ENCODE measurements at regions not wholly inside any gene's neighbourhood (a gene's known extent, or its start where the extent isn't known, plus 50 kb on each side); places are given as distances from the start of the nearest gene placed in this dataset.

DNA sequence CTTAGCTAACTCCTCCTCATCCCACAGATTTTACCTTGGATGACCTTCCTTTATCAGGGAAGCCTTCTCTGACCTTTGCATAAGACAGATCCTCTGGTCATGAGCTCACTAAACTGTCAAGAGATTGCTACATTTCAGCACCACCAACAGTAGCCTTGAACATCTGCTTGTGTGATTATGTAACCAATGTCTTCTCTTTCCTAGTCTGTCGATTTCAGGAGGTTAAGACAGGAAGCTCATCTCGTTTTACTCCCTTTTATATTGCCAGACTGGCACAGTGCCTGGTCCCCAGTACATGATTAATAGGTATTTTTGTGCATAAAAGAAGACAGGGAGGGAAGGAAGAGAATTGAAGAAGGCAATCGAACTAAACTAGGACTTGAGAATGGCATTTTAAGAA, 1697.7 kb downstream of the EFNB2 start:
- Histone ChIP-seq H3K27me3 (ENCODE audit: control insufficient read depth, insufficient read depth, low read length) (no peaks in the 10 kb centered on the region), H3K4me1 (ENCODE audit: control insufficient read depth, insufficient read depth, low read length) (no peaks in the 10 kb centered on the region), H3K27ac (ENCODE audit: low read length) (no peak overlapping the region), H3K36me3 (ENCODE audit: control insufficient read depth, insufficient read depth, low read length) (no peaks in the 10 kb centered on the region), H3K4me3 (ENCODE audit: low read length) (no peak overlapping the region), H3K9me3 (ENCODE audit: control insufficient read depth, insufficient read depth, low read length) (no peaks in the 10 kb centered on the region)
- WGBS (ENCODE audit: insufficient coverage, insufficient read length): no CpG with 5 or more reads among the region's 3 CpGs
- no peak for DNase-seq (ENCODE audit: low read depth, low spot score)

DNA sequence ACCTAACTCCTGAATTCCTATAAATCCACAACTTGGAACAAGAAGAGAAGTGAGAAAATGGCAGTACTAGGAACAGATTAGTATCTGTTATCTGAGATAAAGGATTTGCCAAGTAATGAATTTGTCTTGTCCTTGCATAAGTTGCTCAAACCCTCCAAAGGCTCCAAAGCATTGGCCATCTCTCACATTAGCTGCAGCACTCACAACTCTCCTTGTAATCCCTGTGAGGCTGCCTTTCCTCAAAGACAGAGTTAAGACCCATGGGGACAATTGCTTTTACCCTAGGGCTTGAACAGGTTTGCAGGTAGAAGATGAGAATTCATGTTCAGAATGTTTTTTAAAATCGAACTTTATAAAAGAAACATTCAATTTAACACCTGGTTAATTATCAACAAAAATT, 1702.2 kb downstream of the EFNB2 start:
- Histone ChIP-seq H3K9me3 (ENCODE audit: control insufficient read depth, insufficient read depth, low read length) (no peaks in the 10 kb centered on the region), H3K27me3 (ENCODE audit: control insufficient read depth, insufficient read depth, low read length) (no peaks in the 10 kb centered on the region), H3K27ac (ENCODE audit: low read length) (no peak overlapping the region), H3K4me1 (ENCODE audit: control insufficient read depth, insufficient read depth, low read length) (no peaks in the 10 kb centered on the region), H3K36me3 (ENCODE audit: control insufficient read depth, insufficient read depth, low read length) (no peaks in the 10 kb centered on the region), H3K4me3 (ENCODE audit: low read length) (no peak overlapping the region)
- DNase-seq (ENCODE audit: low read depth, low spot score): no peak
- no CpG with 5 or more reads among the region's 1 CpG for WGBS (ENCODE audit: insufficient coverage, insufficient read length)

DNA sequence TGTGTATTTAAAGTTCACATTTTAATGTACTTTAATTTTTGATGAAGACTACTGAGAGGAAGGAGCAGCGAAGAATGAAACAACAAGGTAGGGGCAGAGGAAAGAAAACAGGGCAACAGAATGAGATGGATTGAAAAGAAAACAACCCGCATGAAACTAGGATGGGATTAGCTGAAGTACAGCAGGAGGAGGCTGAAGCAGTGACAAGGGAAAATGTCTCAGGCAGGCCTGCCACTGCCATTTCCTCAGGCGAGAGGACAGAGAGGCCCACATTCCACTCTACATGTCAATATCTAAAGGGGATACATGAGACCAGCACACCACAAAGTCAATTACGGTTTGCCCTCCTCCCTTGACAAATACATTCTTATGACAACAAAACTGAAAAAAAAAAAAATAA, 1703.2 kb downstream of the EFNB2 start:
- H3K27me3 ChIP-seq (ENCODE audit: control insufficient read depth, insufficient read depth, low read length): no peaks in the 10 kb centered on the region
- H3K4me3 ChIP-seq (ENCODE audit: low read length): no peak overlapping the region
- no peak for DNase-seq (ENCODE audit: low read depth, low spot score)
- no CpG with 5 or more reads among the region's 4 CpGs for WGBS (ENCODE audit: insufficient coverage, insufficient read length)
- H3K9me3 ChIP-seq (ENCODE audit: control insufficient read depth, insufficient read depth, low read length): no peaks in the 10 kb centered on the region
- H3K36me3 ChIP-seq (ENCODE audit: control insufficient read depth, insufficient read depth, low read length): no peaks in the 10 kb centered on the region
- no peak overlapping the region for H3K27ac ChIP-seq (ENCODE audit: low read length)
- no peaks in the 10 kb centered on the region for H3K4me1 ChIP-seq (ENCODE audit: control insufficient read depth, insufficient read depth, low read length)

DNA sequence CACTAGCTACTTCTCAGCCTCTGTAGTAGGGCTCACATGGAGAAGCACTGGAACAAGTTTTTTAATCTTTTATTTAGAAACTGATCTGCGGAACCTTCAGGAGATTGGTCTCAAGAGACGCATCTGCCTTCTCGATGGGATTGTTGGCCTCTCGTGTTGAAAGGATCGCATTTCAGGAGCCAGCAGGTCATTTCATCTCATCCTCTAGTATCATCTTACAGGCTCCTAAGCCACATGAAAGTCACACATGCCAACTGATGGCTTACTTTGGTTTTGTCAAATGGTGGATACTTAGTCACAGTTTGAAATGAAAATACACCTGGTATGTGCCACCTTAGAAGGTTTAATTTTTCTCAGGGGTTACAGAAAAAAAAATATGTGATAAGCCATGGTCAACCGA, 1703.6 kb downstream of the EFNB2 start:
- Histone ChIP-seq H3K36me3 (ENCODE audit: control insufficient read depth, insufficient read depth, low read length) (no peaks in the 10 kb centered on the region), H3K4me1 (ENCODE audit: control insufficient read depth, insufficient read depth, low read length) (no peaks in the 10 kb centered on the region), H3K9me3 (ENCODE audit: control insufficient read depth, insufficient read depth, low read length) (no peaks in the 10 kb centered on the region), H3K27me3 (ENCODE audit: control insufficient read depth, insufficient read depth, low read length) (no peaks in the 10 kb centered on the region), H3K27ac (ENCODE audit: low read length) (no peak overlapping the region), H3K4me3 (ENCODE audit: low read length) (no peak overlapping the region)
- DNase-seq (ENCODE audit: low read depth, low spot score): no peak
- WGBS (ENCODE audit: insufficient coverage, insufficient read length): no CpG with 5 or more reads among the region's 6 CpGs

DNA sequence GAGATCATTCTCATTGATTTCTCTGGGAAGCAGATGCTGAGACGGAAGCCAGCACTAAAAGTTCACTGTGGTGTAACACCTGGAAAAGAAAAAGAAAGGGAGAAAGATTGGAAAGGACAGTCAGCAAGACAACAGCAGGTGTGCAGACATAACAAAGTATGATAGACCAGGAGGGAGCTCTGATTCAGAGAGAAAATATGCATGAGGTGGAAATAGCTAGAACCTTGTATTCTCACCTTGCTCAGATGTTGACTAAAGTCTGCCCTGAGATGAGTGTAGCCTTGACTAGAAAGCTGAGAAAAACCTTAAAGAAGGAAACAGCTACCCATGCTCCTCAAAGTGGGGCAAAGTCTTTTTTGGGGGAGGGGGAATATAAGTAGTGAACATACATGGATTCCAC, 1711.8 kb downstream of the EFNB2 start:
- Histone ChIP-seq H3K27ac (ENCODE audit: low read length) (no peak overlapping the region), H3K4me3 (ENCODE audit: low read length) (no peak overlapping the region), H3K9me3 (ENCODE audit: control insufficient read depth, insufficient read depth, low read length) (no peaks in the 10 kb centered on the region), H3K27me3 (ENCODE audit: control insufficient read depth, insufficient read depth, low read length) (no peaks in the 10 kb centered on the region), H3K36me3 (ENCODE audit: control insufficient read depth, insufficient read depth, low read length) (no peaks in the 10 kb centered on the region), H3K4me1 (ENCODE audit: control insufficient read depth, insufficient read depth, low read length) (no peaks in the 10 kb centered on the region)
- no peak for DNase-seq (ENCODE audit: low read depth, low spot score)
- WGBS (ENCODE audit: insufficient coverage, insufficient read length): no CpG with 5 or more reads among the region's 1 CpG

DNA sequence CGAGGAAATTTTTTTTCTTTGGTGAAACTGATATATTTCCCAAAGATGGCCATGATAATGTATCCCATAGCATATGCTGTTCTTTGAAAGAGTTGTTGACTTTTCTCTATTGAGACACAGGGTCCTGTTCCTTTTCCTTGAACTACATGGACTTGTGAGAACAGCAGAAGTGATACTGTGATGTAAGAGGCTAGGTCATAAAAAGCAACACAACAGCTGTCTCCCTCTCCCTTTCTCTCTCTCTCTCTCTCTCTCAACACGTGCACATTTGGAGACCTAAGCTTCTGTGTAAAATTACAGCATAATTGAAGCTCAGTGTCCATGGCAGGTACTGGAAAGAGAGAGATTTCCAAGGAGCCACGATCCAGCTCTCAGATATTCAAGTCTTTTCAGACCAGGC, 1712.4 kb downstream of the EFNB2 start:
- no peaks in the 10 kb centered on the region for H3K4me1 ChIP-seq (ENCODE audit: control insufficient read depth, insufficient read depth, low read length)
- H3K9me3 ChIP-seq (ENCODE audit: control insufficient read depth, insufficient read depth, low read length): no peaks in the 10 kb centered on the region
- WGBS (ENCODE audit: insufficient coverage, insufficient read length): no CpG with 5 or more reads among the region's 3 CpGs
- no peak overlapping the region for H3K27ac ChIP-seq (ENCODE audit: low read length)
- no peak overlapping the region for H3K4me3 ChIP-seq (ENCODE audit: low read length)
- no peak for DNase-seq (ENCODE audit: low read depth, low spot score)
- no peaks in the 10 kb centered on the region for H3K27me3 ChIP-seq (ENCODE audit: control insufficient read depth, insufficient read depth, low read length)
- no peaks in the 10 kb centered on the region for H3K36me3 ChIP-seq (ENCODE audit: control insufficient read depth, insufficient read depth, low read length)

DNA sequence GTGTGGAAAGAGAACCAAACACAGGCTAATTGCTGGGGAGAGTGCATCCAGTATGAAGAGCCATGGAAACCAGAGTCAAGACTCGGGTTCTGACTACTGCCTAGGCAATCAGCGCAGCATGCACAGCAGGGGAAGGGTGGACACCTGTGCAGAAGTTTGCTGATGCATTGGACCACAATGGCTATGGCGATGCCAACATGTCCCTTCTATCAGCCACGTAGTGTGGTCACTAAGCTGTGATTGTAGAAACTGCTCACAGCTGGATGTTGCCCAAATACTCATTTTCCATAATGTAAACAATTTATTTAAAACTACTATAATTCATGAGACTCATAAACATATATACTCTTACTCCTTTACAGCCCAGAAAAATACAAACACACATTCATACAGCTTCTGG, 1718.2 kb downstream of the EFNB2 start:
- no peak overlapping the region for H3K4me3 ChIP-seq (ENCODE audit: low read length)
- H3K27me3 ChIP-seq (ENCODE audit: control insufficient read depth, insufficient read depth, low read length): no peaks in the 10 kb centered on the region
- H3K36me3 ChIP-seq (ENCODE audit: control insufficient read depth, insufficient read depth, low read length): no peaks in the 10 kb centered on the region
- H3K4me1 ChIP-seq (ENCODE audit: control insufficient read depth, insufficient read depth, low read length): no peaks in the 10 kb centered on the region
- no CpG with 5 or more reads among the region's 4 CpGs for WGBS (ENCODE audit: insufficient coverage, insufficient read length)
- no peaks in the 10 kb centered on the region for H3K9me3 ChIP-seq (ENCODE audit: control insufficient read depth, insufficient read depth, low read length)
- no peak overlapping the region for H3K27ac ChIP-seq (ENCODE audit: low read length)
- no peak for DNase-seq (ENCODE audit: low read depth, low spot score)

DNA sequence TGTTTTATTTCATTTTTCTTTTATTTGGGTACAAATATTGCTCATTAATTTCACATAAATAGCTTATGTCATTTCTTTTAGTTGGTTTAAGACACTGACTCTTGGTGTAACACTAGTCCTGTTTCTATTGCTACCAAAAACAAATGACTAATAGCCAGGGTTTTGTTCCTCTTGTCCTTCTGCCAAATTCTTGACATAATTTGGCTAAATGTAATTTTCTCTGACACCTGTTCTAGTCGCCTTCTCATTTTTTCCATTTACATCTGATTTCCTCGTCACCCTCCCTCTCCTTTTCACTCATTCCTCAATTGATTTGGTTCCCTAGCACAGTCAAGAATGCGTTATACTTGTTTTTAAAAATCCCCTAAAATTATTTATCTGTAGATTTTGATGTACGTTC, 1718.7 kb downstream of the EFNB2 start:
- Histone ChIP-seq H3K4me3 (ENCODE audit: low read length) (no peak overlapping the region), H3K27ac (ENCODE audit: low read length) (no peak overlapping the region), H3K9me3 (ENCODE audit: control insufficient read depth, insufficient read depth, low read length) (no peaks in the 10 kb centered on the region), H3K27me3 (ENCODE audit: control insufficient read depth, insufficient read depth, low read length) (no peaks in the 10 kb centered on the region), H3K4me1 (ENCODE audit: control insufficient read depth, insufficient read depth, low read length) (no peaks in the 10 kb centered on the region), H3K36me3 (ENCODE audit: control insufficient read depth, insufficient read depth, low read length) (no peaks in the 10 kb centered on the region)
- no peak for DNase-seq (ENCODE audit: low read depth, low spot score)
- WGBS (ENCODE audit: insufficient coverage, insufficient read length): no CpG with 5 or more reads among the region's 4 CpGs

DNA sequence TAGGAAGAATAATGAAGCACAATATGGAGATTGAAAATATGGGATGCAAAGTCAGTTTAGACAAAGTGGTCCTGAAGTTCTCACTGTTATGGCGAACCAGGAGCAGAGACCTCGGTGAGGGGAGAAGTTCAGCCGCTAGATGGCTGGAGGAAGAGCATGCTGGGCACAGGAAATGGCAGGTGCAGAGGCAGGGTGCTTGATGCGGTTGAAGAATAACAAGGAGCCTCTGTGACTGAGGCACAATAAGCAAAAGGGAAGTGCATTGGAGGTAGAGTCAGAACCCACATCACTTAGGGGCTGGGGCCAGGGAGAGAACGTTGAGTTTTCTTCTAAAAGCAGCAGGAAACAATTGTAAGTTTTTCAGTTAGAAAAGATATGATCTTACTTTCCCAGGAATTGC, 1725.2 kb downstream of the EFNB2 start:
- no peak overlapping the region for H3K27ac ChIP-seq (ENCODE audit: low read length)
- H3K9me3 ChIP-seq (ENCODE audit: control insufficient read depth, insufficient read depth, low read length): no peaks in the 10 kb centered on the region
- H3K27me3 ChIP-seq (ENCODE audit: control insufficient read depth, insufficient read depth, low read length): no peaks in the 10 kb centered on the region
- no peak overlapping the region for H3K4me3 ChIP-seq (ENCODE audit: low read length)
- H3K4me1 ChIP-seq (ENCODE audit: control insufficient read depth, insufficient read depth, low read length): peaks cover 1% of the 10 kb centered on the region
- WGBS (ENCODE audit: insufficient coverage, insufficient read length): no CpG with 5 or more reads among the region's 5 CpGs
- H3K36me3 ChIP-seq (ENCODE audit: control insufficient read depth, insufficient read depth, low read length): no peaks in the 10 kb centered on the region
- no peak for DNase-seq (ENCODE audit: low read depth, low spot score)

DNA sequence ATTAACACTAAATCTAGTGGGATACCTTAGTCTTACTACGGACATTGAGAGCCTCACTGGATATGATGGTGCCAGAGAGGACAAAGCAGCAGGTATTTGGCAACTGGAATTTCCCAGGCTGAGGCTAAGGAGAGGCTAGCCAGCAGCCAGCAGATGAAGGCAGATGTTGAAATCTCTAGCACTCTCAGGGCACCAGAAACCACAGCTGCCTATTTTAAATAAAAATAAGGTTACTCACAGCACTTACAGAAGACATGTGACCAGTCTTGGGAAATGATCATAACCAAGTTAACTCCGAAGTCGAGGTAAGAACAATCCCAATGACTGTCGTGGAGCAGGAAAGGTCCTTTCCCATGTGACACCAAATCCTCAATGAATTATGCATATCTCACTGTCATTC, 1726.0 kb downstream of the EFNB2 start:
- no peak for DNase-seq (ENCODE audit: low read depth, low spot score)
- Histone ChIP-seq H3K4me1 (ENCODE audit: control insufficient read depth, insufficient read depth, low read length) (peaks cover 1% of the 10 kb centered on the region), H3K36me3 (ENCODE audit: control insufficient read depth, insufficient read depth, low read length) (no peaks in the 10 kb centered on the region), H3K4me3 (ENCODE audit: low read length) (no peak overlapping the region), H3K27me3 (ENCODE audit: control insufficient read depth, insufficient read depth, low read length) (no peaks in the 10 kb centered on the region), H3K9me3 (ENCODE audit: control insufficient read depth, insufficient read depth, low read length) (no peaks in the 10 kb centered on the region), H3K27ac (ENCODE audit: low read length) (no peak overlapping the region)
- no CpG with 5 or more reads among the region's 4 CpGs for WGBS (ENCODE audit: insufficient coverage, insufficient read length)

DNA sequence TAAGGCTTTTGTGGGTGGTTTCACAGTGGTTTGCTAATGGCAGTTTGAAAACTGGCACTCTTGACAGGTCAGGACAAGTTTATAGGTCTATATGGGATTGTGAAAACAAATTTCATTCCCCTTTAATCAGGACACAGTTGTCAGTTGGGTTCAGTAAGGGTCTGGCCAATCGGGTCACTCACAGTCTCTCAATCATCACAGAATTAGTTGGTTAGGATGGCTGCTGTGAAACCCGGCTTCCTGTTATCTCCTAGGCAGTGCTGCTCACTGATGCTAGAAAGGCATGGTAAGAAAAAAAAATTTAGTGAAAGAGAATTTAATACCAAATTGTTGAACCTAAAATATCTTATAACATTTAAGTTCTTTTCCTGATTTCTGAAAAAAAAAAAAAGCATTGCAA, 1730.1 kb downstream of the EFNB2 start:
- Histone ChIP-seq H3K9me3 (ENCODE audit: control insufficient read depth, insufficient read depth, low read length) (no peaks in the 10 kb centered on the region), H3K27ac (ENCODE audit: low read length) (no peak overlapping the region), H3K4me1 (ENCODE audit: control insufficient read depth, insufficient read depth, low read length) (peaks cover 1% of the 10 kb centered on the region), H3K27me3 (ENCODE audit: control insufficient read depth, insufficient read depth, low read length) (no peaks in the 10 kb centered on the region), H3K4me3 (ENCODE audit: low read length) (no peak overlapping the region), H3K36me3 (ENCODE audit: control insufficient read depth, insufficient read depth, low read length) (no peaks in the 10 kb centered on the region)
- no peak for DNase-seq (ENCODE audit: low read depth, low spot score)
- WGBS (ENCODE audit: insufficient coverage, insufficient read length): no CpG with 5 or more reads among the region's 2 CpGs

All from iPS DF 6.9 (cell line).